Activated CD8-positive, alpha-beta memory T cell treated with anti-CD3 and anti-CD28 coated beads for 24 hours (primary cell): ENCODE measurements at regions not wholly inside any gene's neighbourhood (a gene's known extent, or its start where the extent isn't known, plus 50 kb on each side); places are given as distances from the start of the nearest gene placed in this dataset.

Experiments used
- DNase-seq: peaks from one replicate; pipeline ENCODE4 v3.0.0-alpha.2; 2020

DNA sequence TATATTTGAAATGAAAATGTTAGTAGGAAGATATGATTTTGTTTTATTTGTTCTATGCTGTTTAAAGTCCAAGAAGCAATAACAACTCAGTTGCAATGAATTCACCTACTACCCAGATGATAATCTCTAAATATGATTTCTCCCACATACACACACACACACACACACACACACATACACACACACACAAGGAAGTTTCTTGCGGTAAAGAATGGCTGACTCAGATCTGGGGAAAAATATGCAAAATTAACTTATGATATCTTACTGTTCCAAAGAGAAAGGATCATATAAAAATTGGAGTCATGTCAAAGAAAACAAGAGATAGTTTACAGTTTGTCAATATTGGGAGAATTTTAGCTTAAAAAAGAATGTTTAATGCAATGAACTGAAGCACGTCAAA is 456.7 kb downstream of the SLC16A7 start:
- DNase-seq, result no peak

DNA sequence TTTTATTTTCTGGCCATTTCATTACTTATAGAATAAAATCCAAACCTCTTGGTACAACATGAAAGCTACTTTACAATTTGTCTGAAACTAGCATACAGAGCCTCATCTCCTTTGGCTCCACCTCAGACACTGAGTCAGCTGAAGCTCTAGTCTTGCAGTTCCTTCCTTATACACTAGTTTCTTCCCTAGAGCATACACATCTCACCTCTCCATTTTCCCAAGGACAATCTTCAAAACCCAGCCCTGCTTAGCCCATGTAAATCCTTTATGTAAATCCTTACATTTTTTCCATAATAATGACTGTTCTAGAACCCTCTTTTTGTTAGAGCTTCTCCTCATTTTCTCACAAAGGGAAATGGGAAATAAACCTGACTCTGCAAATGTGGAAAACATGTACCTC is 463.4 kb downstream of the SLC16A7 start:
- no peak for DNase-seq

DNA sequence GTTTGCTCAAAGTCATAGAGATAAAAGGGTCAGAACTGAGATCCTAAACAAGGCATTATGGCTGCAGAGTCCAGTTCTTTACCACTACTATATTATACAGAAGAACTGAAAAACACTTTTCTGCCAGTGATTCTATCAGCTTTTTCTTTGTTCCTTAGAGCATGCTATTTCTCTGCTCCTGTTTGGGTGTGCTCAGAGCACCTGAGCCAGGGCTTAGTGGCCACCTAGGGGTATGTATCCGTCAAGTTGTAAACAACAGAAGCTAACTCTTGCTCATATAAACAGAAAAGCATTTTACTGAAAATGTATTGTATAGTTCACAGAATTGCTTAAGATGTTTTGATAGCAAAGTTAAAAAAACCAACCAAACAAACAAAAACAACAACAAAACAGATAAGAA is 470.8 kb downstream of the SLC16A7 start:
- no peak for DNase-seq

DNA sequence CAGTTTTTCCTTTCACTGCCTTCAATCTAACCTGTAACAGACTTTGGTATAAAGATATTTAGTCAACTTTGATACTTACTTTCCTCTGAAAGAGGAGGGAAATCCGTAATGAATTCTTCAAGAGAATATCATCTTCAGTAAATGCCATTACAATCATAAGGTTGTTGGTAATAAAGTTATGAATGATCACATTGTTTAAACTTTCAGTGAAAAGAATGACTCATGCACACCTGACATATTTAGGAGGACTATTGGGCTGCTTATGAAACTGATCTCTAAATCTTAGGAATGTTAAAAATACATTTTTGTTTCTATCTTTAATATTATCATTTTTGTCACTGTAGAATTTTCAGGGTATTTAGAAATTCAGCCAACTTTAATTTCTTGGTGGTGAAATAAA is 474.7 kb downstream of the SLC16A7 start:
- DNase-seq, result no peak

DNA sequence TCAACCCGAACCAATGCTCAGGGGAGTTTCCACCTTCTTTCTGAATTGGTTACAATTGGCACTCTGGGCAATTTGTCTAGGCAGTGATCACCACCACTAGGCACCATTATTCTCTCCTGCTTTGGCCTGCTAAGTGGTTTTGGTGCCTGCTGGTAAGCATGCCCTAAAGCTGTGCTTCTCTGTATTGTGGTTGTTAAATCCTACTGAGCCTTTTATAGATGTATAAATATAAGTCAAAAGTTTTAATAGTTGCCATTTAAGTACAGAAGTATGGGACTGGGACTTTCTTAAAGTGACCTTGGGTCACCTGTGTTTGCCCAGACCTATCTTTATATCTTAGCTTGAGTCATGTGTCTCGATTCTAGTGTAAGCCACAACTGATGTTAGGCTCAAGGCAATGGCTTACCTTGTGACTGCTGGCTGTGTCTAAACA is 475.9 kb downstream of the SLC16A7 start:
- DNase-seq, result no peak

DNA sequence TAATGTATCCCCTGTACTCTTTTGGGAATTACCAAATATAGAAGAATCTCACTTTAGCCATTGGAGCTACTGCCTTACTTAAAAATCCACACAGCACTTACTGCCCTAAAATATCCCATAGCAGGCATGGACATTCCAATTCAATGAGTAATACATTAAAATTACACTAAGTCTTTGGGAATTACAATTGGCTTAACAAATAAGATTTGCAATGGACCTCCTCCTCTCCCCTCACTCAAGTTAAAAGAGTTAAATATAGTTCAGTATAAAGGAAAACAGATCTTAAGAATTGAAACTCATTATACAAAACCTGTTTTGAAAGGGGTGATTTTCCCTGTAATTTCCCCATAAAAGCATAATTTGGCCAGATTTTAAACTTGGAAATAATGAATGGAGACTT is 477.1 kb downstream of the SLC16A7 start:
- DNase-seq, result no peak

DNA sequence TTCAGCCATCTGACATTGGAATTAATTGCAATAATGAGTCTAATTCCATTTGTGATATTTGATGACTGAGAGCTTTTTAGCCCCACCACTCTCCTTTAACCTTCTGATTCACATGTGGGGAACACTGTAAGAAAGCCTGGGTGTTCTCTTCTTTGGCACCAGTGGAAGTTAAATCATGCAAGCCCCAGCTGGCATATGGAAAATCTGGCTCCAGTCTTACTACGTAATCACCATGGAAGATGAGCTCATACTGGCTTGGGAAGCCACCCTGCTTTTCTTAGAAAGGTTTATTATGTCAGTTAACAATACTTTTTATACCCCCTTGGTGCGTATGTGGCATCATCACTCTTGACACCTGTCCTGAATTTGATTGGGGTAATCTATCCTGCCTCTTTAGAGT is 479.3 kb downstream of the SLC16A7 start:
- no peak for DNase-seq

DNA sequence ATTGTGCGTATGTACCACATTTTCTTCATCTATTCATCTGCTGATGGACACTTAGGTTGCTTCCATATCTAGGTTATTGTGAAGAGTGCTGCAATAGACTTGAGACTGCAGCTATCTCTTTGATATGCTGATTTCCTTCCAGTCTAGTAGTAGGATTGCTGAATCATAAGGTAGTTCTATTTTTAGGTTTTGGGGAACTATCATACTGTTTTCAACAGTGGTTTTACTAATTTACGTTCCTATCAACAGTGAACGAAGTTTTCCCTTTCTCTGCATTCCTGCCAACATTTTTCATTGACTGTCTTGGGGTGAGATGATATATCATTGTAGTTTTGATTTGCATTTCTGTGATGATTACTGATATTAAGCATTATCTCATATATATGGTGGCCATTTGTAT is 482.2 kb downstream of the SLC16A7 start:
- DNase-seq, result no peak

DNA sequence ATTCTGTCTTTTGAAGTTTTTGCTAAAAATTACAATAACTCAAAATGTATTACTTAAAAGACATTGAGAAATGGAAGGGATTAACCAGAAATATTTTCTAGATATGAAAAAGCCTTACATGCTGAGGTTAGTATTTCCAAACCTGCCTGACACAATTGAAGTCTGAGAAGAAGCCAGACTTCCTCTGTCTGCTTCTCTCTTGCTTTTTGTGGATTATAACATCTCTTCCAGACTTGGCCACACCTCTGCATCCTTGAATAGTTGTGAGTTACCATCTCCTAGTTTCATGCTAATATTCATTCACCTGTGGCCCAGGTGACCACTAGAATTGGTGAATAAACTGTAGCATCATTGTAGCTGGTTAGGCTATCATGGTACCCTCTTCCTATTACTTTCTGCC is 497.6 kb downstream of the SLC16A7 start:
- no peak for DNase-seq

DNA sequence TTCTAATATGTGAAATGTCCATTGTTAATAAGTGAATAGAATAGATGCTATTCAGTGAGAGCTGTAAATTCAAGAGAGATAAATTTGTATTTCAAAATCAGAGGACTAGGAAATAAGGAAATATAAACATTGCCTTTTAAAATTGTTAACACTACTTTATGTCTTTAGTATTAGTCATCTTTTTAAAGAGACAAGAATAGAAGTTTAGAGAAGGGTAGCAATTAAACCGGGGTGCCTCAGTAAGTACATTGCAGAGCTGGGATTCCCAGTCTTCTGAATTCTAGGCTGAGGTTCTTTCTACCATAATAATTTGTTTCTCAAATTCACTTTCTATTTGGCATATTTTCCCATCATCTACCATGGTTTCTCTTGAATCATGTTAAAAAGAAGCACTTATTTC is 498.6 kb downstream of the SLC16A7 start:
- DNase-seq, result no peak

DNA sequence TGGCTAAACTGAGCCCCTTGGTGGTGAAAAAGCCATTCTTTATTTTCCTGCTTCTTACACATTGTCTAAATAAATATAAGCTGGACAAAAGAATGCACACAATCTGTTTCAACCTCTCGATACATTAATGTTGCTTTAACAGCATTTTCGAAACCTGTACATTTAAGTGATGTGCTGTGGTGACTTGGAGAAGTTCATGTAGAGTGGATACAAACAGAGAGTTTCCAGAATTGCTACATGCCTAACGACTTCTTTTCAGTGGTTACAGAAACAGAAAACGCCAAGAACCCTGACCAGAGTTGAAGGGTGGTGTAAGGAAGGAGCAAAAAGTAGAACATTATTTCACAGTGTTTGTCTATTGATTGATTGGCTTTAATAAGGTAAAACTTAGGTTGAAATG is 500.9 kb downstream of the SLC16A7 start:
- no peak for DNase-seq

DNA sequence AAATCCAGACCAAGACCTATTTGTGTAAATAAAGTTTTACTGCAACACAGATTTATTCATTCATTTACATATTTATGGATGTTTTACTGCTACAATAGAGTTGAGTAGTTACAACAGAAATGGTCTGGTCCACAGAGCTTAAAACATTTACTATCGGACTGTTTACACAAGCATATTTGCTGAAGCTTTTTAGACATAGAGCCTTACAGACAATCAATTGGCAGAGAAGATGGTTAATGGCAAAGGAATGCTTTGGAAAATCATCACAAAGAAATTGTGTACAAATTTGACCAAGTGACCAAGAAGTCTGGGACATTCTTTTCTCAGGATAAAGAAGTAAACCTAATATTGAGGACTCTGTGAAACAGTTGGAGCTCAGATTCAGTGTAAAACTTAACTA is 504.3 kb downstream of the SLC16A7 start:
- no peak for DNase-seq

DNA sequence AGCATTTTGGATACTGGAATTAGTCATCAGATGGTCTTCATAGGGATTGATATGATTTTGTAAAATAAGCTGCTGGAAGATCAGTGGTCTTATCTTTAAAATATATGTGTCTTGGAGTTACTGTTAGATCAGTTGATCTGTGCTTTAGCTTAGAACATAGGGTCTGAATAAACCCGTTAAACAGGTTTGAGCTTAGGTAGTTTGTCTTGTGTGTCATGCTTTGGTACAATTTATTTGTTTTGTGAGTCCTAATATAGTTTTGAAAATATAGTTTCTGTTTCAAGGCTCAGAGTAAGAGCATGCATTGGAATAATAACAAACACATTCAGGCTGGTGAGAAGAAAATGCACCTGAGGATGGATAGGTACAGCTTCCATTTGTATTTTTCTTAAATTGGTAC is 505.0 kb downstream of the SLC16A7 start:
- no peak for DNase-seq

DNA sequence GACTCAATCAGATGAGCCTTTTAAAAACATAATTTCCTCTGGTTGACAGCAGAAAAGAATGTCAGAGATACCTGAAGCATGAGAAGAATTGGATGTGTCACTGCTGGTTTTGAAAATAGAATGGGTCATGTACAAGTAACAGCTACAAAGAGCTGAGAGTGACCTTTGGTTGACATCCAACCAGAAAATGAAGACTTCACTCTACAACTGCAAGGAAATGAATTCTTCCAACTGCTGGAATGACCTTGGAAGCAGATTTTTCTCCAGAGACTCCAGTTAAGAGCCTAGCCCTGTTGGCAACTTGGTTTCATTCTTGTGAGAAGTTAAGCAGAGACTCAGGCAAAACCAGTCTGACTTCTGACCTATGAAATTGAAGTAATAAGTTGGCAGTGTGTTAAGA is 505.9 kb downstream of the SLC16A7 start:
- DNase-seq, result no peak

DNA sequence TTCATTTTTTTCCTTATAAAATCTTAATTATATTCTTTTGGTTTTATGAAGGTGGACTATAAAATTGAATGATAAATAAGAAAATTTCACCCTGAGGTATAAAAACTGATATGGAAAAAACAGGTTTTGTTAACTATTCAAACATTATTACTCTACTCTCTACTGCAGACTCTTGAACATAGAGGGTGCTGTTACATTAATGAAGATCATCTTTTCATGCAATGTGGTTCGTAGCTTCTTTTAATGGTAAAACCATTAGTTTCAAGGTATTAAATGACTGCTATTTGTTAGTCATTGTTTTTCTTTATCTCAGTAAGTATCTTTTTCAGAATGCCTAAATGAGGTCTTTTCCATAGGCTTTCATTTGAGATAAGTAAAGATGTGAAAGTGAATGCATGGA is 510.4 kb downstream of the SLC16A7 start:
- no peak for DNase-seq

DNA sequence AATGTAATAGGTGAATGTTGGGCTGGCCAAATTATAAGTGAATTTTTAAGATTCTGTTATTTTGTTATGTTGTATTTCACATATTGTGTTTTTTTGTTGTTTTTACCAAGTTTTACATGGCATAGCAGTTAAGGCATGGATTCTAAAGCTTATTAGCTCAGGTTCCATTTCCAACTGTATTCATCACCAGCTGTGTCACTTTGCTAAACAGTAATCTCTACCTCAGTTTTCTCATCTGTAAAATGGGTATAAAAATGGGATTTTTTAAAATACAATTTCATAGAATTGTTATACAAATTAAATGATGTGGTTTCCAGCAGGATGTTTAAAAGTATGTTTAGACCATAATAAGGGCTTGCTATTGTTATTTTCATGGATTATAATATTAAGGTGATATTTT is 512.2 kb downstream of the SLC16A7 start:
- DNase-seq, result no peak

DNA sequence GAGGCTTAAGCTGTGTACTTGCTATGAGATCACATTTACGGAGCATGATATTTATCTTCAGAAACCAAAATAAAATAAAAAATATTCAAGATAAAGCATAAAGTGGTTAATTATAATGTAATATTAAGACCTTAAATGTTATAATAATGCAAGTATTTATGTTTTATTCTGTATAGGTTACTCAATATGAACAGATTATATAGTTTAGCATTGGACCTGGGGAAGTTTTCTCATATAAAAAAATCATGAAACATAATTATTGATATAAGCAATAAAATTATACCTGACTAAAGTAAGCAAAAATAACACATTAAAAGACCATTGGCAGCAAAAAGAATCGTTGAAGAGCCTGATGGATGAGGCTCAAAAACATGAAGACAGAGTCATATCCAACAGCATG is 516.2 kb downstream of the SLC16A7 start:
- DNase-seq, result no peak

DNA sequence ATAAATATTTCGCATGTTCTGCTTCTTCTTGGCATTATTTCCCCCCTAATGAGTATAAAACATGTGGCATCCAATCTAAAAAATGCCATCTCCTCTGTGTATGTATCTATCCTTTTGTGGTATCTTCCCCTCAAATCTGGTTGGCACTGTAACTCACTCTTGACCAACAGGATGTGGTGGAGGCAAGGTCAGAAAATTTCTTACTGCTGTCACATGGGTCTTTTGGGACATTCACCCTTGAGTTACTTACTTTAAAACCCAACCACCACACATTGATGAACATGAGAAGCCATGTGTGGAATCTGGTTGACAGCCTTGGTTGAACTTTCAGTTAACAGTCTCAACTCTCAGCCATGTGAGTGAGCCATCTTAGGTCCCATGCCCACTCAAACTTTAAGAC is 516.9 kb downstream of the SLC16A7 start:
- DNase-seq, result no peak

DNA sequence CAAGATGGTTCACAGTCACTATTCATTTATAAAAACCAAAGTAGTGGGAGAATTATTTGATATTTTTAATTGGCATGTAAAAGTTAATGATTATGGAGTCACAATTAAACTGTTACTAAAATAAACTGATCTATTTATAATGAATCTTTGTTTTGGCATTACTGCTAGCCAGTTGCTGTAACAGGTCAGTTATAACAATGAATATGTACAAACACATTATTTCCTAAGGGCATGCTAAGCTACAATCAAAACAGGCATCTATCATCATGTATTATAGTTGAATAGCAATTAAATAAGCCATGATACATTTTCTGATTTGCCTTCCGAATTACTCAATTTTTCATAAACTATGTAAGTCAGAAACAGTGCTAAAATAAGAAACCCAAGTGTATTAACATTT is 518.3 kb downstream of the SLC16A7 start:
- no peak for DNase-seq

DNA sequence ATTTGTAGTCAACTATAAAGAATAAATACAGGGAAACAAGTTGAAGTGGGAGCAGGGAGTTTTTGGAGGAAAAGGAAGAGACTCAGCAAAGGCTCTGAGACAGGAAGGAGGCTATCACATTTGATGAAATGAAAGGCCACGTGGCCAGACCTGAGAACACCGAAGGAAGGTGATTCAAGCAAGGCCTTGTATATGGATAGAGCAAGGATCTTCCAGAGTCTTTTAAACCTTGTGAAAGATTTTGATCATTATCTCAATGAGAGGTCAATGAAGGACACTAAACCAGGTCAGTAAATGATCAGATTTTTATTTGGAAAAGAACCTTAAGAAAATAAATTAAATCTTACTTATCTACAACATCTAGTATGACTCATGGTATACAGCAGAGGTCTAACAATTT is 523.5 kb downstream of the SLC16A7 start:
- DNase-seq, result no peak

DNA sequence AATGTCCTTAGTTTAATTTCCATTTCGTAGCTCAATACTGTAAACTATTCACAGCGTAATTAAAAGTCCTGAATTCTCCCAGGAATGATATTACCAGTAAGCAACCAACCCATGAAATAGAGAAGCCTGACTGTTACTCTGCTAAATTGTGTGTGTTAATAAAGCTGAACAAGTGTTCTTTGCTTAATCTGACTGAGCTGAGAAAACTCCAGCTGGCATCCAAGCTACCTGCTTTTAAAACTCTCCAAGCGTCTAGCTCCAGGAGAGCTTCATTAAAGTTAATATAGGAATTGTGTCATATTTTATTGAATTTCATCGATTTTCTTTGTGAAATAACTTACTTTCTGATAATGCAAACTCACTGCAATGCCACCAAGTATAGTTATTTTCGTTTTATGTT is 524.4 kb downstream of the SLC16A7 start:
- no peak for DNase-seq

DNA sequence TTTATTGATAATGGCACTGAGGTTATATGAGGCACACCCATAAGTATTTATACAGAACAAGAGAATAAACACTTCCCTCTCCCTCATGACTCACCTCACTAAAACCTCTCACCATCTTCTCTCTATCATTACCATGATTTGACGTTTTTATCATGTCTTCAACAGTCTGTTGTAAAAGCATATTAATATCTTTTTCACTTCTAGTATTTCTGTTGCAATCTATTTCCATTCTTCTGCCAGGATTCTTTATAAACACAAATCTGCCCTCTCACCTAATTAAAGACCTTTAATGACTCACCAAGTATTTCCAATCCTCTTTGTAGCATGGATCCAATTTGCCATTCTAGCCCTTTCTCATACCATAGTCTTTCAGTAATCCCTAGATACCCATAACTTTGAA is 527.7 kb downstream of the SLC16A7 start:
- no peak for DNase-seq

DNA sequence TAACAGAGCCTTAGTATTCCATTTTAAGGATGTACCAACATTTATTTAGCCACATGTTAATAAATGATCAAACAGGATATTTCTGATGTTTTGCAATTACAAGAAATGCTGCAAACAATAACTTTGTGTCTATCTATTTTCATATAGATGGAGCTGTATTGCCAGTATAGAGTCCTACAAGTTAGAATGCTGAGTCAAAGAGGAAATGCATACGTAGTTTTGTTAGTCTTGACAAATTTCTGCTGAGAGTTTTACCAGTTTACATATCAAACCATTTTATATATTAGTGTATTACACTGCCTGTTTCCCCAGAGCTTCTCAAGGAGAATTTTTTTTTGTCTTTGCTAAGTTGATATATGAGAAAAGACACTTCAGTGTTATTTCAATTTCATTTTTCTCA is 541.7 kb downstream of the SLC16A7 start:
- DNase-seq, result no peak

DNA sequence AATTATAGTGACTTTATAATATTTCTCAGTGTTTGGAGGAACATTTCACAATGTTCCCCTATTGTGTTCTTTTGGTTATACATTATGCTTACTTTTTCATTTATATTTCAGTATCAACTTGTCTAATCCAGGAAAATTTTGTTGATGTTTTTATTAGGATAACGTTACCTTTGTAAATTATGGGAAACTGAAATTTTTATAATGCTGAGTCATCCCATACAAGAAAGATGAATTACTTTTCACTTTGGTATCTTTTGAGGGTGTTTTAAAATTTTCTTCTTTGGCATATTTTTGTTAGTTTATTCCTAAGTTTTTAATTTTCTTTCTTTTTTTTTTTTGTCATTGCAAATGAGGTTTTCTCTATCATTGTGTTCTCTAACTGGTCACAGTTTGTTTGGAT is 542.7 kb downstream of the SLC16A7 start:
- DNase-seq, result no peak

DNA sequence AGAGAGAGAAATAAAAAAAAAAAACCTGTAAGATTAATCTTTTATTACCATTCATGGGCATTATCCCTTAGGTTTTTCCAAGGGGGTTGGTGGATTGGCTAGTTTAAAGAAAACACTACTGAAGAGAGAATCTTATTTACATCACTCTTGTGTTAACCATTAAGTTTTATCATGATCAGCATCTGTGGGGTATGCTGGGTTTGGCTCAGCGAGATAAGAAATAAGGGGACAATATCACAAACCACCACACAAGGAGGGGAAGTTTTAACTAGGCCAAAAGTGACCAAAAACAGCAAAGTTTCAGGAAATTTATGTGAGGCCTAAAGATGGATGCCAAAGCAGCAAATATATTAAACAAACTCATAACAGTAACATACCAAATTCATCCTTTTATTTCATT is 548.6 kb downstream of the SLC16A7 start:
- DNase-seq, result no peak

DNA sequence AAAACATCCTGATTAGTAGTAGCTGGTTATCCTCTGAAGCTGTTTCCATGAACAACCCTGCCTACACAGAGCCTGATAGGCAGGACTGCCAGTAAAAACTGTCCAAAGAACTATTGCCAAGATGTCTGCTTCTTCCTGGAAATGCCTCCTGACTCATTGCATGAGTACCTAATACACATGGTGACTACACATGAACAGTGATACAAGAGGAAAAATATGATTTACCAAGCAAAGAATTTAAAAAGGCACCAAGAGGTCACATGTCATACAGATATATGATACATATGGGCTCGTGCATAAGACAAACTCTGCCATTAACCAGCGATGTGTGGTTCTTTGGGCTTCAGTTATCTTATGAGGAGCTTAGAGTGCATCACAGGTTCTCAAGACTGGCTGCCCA is 552.3 kb downstream of the SLC16A7 start:
- no peak for DNase-seq
